GM19023 (cell line): ENCODE measurements at regions not wholly inside any gene's neighbourhood (a gene's known extent, or its start where the extent isn't known, plus 50 kb on each side); places are given as distances from the start of the nearest gene placed in this dataset.
"Not testable (repeated sequence)": the region's sequence is repeated elsewhere in the genome, so short reads cannot be mapped to it uniquely, and the experiment has no call there.

Experiments
- ATAC-seq: cut with Tn5 transposase; IDR thresholded peaks from one replicate; pipeline ENCODE4 v1.9.1; 2021; ENCODE audit warnings: mild to moderate bottlenecking, moderate library complexity; ENCODE audit not compliant: unreplicated experiment

DNA sequence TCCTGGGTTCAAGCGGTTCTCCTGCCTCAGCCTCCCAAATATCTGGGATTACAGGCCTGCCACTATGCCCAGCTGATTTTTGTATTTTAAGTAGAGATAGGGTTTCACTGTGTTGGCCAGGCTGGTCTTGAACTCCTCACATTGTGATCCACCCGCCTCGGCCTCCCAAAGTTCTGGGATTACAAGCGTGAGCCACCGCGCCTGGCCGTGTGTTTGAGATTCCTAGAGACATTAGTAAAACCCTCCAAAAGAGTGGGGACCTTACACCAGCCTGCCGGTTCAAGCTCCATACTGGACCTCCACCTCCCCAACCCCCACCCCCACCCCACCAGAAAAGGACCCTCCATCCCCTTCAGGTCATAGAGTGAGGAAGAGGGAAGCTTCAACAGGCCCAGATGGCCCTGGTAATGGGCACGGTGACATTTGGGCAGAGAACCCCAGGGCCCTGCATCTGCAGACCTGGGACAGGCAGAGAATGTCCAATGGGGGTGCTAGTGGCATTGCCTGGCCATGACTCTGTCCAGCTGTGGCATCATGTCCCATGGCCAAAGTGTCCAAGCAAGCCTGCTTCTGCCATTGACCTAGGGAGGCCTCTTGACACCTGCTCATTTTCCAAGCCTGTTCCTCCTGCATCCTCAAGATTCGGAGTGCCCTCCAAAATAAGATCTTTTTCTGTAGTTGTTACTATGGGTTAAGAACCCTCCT is 108.9 kb upstream of the KLF13 start:
- ATAC-seq, result no peak

DNA sequence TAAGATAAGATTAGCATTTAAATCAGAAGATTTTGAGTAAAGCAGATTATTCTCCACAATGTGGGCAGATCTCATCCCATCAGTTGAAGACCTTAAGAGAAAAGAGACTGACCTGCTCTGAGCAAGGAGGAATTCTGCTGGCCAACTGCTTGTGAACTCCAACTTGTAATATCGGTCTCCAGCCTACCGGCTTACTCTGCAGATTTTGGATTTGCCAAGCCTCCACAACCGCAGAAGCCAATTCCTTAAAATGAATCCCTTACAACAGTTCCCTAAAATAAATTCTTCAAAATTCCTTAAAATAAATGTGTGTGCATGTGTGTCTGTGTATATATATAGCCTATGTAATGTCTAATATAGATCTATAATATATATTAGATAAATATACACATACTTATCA is 107.4 kb upstream of the KLF13 start:
- ATAC-seq, result no peak

DNA sequence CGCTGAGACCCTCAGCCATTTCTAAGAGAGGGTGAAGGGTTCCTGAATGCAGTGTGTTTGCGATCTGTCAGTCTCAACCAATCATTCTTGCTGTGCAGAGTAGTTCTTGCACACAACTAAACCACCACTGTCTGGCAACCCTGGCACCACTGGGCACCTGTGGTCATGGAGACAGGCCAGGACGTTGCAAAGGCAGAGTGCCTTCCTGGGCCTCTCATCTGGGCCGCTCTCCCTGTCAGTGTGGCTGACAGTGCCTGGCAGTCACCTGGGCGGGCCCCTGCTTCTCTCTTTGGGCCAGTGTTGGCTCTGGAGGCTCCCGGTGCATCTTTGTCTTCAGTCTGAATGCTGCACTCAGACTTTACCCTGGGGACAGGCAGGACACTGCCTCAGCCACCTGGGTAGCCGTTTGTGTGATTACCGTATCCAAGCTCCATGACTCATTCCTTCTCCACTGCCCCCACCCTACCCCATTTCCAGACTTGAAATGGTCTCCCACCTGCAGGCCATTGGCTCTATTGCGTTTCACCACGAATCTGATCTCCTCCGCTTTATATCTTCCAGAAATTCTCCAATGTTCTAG is 104.6 kb upstream of the KLF13 start:
- no peak for ATAC-seq

DNA sequence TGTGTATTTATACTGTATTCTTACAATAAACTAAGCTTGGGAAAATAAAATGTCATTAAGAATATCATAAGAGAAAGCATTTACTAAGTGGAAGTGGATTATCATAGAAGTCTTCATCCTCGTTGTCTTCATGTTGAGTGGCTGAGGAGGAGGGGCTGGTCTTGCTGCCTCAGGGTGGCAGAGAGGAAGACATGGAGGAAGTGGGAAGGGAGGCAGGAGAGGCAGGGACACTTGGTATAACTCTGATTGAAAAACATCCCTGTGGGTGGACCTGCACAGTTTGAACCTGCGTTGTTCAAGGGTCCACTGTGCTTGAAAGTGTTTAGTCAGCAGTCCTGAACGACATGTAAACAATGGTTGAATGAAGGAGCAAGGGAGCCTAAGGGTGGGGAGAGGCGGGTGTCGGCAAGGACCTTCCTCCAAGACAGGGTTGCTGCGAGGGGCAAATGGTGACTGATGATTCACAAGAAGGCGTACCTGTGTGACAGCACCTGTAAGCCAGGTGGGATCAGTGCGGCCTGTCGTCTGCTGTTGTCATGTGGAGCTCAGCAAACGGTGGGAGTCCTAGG is 103.8 kb upstream of the KLF13 start:
- no peak for ATAC-seq

DNA sequence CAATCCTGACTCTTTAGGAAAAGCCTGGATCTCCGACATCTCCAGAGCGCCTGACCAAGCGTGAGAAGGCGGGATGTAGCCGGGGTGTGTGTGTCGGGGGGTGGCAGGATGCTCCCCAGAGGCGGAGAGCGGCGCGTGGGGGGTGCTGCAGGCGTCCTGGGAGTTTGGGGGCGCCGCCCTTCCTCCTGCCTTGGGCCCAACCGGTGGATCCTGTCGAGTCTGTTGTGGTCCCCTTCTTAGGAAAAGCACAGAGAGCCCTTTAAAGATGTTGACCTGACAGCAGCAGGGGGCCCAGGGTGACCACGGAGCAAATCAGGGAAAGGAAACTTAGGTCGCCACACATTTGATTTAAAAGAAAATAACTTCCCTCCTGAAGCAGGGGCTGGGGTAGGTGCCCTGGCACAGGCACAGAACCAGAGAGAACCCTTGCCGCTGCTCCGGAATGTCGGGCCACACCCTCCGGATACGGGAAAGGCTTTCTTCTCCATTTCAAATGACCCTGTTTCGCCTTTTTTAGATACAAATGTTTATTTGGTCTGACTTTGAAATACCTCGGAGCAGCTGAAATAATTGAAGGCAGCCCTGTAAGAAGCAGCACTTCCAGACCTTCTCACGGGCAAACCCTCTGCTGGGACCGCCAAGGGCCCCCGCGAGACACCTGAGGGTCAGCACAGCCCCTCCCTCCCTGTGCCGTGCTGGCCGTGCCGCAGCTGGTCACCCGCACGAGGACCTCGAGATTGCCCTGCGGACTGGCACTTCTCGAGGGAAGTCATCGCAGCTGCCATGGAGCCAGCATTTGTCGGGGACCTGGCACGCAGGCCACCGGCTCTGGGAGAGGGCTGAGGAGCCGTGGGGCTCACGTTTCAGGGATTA is 102.9 kb upstream of the KLF13 start:
- ATAC-seq, result no peak

DNA sequence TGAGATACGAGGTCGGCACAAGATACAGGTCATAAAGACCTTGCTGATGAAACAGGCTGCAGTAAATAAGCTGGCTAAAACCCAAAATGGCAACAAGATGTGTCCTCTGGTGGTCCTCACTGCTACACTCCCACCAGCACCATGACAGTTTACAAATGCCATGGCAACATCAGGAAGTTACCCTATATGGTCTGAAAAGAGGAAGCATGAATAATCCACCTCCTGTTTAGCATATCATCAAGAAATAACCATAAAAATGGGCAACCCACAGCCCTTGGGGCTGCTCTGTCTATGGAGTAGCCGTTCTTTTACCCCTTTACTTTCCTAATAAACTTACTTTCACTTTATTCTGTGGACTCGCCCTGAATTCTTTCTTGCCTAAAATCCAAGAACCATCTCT is 102.0 kb upstream of the KLF13 start:
- not testable (repeated sequence) for ATAC-seq

DNA sequence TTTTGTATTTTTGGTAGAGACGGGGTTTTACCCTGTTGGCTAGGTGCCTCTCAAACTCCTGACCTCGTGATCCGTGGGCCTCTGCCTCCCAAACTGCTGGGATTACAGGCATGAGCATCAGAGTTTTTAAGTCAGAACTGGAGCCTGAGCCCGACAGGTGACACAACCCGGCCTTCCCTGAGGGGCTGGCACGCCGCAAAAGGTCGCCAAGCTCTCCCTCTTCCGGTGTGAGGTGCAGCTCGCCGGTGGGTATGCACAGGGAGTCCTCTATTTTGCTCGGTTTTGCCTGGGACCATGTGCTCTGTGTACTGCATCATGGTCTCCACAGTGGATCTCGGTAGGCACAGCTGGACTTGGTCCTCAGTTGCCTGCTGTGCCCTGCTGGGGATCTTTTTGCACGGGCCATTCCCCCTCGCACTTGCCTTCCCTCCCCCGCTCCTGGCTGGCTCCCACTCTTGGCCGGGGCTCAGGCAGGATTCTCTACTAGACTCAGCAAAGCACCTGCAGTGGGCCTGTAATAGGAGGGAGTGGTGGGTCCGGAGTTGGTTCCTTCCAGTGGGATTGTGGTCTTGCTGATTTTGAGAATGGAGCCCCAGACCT is 101.2 kb upstream of the KLF13 start:
- ATAC-seq, result no peak

DNA sequence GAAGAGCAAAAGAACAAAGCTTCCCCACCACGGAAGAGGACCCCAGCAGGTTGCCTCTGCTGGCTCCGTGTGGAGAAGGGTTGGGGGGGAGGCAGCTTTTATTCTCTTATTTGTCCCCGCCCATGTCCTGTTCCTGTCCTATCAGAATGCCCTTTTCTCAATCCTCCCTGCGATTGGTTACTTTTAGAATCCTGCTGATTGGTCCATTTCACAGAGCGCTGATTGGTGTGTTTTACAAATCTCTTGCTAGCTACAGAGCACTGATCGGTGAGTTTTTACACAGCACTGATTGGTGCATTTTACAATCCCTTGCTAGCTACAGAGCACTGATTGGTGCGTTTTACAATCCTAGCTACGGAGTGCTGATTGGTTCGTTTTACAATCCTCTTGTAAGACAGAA is 100.6 kb upstream of the KLF13 start:
- no peak for ATAC-seq

DNA sequence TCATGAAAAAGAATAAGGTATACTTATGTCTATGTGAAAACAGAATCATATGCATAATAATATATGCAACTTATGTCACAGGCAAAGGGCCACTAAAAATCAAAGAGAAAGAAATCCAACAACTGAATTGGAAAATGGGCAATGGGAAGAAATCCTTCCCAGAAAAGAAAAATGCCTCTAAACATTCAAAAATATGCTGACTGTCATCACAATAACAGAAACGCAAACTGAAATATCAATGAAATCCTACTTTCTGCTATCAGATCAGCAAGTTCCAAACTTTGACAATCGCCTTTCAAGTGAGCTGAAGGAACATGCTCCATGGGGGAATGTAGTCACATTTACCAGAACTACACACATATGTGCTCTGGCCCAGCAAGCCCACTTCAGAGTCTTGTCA is 99.4 kb upstream of the KLF13 start:
- ATAC-seq, result no peak

DNA sequence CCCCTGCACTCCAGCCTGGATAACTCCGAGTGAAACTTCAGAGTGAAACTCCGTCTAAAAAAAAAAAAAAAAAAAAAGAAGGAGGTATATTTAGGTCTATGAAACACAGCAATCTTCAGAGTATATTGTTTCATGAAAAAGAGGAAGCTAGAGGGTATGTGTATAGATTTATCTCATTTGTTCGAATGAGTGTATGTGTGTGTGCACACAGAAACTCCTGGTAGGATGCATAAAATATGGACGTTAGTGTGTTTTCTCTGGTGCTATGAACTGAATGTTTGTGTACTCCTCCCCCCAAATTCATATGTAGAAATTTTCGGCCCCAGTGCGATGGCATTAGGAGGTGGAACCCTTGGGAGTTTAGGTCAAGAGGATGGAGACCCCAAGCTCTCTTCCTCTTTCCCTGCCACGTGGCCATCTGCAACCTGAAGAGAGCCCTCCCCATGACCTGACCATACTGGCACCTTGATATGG is 98.6 kb upstream of the KLF13 start:
- ATAC-seq, result no peak

DNA sequence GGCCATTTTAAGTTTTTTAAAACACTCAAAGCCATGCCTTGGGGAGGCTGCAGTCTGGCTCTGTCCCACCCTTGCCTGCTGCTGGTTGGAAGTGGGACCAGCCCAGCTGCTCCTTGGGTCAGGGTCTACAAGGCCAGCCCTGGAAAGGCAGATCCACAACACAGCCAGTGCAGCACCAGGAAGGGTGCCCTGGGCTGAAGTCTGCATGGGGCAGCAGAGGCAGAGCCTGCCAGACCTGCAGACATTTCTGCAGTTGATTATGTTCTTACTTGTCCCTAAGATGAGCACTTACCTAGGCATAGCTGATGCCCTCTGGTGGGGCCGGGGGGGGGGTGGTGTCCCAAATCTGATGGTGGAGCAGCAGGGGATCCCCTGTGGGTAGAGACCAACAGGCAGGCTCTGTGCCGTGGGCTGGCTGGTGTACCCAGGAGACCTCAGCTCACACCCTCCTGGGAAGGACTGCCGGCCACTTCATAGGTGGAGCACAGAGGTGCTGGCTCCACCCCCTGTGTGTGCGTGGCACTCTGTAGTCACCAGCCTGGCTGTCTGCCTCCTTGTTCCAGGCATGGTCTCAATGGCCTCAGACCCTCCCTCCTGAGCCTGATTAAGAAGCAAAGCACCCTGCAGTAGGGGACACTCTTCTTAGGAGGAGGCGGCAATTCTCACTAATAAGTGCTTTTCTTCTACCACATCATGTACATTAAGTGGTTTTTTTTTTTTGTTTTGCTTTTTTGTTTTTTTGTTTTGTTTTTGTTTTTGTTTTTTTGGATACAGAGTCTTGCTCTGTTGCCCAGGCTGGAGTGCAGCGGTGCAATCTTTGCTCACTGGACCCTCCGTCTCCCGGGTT is 97.4 kb upstream of the KLF13 start:
- peak; percentile 64 for ATAC-seq

DNA sequence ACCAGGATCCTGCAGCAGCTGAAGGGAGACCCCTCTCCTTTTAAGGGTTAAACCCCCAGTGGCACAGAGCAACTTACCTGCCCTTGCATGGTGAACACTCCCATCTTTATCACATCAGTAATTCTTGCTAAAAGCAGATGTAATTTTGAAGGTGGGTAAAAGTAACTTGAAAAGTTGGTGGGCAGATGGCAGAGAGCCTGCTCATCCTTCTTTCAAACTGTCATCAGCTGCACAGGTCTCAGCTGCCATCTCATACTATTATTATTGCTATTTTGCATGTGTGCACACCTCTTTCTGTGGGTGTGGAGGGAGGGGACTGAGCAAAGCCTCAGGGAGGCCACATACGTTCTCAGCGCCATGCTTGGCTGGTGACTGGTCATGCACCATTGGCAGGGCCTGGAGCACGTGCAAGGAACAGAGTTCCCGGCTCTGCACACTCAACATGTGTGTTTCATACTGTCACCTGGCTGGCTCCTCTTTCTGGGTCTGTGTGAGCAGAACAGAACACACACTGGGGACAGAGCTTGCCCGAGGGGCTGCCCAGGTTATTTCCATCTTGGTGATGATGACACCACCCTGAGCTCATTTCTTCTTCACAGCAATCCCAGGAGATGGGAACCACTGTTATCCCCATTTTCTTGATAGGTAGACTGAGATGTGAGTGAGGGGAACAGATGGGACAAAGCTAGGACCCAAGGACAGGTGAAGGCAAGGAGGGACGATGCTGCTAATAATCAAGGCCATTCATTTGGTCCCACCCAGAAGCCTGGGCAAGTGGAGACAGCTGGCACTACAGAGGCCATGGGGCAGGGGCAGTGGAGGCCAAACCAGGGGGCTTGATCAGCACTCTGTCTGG is 95.8 kb upstream of the KLF13 start:
- ATAC-seq, result peak; percentile 85

DNA sequence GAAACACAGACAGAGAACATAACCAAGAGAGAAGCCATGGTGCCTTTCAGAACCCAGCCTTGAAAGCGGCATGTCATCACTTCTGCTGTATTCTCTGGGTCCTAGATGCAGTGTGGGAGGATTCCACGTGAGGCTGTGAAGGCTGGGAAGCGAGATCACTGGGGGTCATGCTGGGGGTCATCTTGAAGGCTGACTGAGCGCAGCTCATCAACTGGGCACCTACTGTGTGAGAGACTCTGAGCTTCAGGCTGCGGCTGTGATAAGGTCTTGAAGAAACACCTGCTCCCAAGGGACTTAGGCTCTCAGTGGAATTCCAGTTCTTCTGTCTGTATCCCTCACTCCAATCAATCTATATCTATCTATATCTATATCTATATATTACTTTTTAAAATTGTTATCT is 91.8 kb upstream of the KLF13 start:
- no peak for ATAC-seq

DNA sequence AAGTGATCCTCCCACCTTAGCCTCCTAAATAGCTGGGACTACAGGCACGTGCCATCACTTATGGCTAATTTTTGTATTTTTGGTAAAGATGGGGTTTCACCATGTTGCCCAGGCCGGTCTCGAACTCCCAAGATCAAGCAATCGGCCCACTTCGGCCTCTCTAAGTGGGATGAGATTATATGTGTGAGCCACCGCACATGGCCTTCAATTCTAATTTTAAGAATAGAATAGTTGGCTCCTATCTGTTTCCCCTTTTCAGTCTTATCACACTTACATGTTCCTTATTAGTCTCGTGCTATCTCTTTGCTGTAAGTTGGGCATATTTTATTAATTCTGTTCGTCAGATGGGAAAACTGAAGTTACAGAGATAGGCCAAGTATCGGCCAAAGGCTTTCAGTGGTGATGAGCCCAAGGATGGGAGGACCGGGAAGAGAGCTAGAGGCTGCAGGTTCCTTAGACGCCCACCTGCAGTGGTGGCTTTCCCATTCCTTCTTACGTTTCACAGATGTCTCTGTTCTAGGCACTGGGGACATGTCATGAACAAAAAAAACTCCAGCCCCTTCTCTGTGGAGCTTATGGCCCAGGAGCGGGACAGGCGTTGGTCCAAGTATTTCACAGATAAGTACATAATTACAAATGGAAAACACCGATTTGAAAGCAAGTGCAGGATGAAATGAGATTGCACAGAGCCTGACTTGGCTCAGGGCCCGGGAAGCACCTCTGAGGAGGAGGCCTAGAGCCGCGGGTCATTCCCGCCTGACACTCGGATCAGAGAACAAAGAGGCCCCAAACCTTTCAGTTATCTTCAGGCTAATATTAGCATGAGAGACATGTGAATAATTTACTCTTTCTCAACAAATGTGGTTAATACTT is 91.1 kb upstream of the KLF13 start:
- ATAC-seq, result no peak

DNA sequence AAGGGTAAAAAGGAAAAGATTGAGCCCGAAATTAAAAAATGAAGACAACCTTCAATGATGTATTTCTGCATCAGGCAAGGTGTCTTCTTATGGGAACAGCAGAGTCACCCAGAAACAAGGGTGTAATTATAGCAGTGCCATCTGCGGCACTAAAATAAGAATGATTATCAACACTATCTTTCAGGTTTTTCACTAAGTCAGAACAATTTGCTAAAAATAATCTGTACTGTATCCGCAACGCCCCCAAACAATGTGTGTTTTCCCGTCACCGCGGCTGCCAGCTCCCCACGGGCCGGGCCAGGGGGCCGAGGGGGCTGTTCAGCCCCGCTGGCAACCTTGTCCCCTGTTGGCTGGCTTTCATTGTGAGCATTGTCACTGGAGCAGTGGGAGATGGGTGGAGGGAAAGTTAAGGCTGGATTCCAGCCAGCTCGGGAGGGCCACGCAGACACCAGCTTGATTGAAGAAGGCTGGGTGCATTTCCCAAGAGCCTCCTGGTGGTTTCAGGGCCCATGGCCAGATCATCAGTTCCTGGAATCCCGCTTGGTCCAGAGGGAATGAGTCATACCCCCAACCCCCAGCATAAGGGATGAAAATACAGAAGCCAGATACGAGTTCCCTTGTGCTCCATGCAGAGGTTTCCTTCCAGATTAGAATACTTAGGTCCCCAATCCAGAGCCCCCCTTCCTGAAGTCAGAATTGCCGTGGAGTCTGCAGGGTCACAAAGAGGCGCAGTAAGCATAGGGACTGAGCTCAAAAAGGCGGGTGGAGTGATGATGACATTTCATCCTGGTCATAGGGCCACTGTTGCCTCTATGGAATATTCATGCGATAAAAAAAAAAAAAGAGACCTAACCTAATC is 90.2 kb upstream of the KLF13 start:
- ATAC-seq, result no peak

DNA sequence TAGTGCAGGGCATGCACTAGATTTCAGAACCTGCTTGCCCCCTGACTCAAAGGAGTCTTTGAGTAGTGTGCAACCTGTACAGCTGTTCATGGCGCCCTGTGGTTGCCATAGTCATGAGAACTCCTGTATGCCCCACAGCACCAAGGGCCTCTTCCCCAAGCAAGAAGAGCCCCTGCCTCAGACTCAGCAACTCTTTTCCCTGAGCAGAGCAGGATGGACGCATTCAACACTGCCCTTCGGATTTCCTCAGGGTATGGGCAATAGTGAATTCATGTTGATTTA is 89.7 kb upstream of the KLF13 start:
- no peak for ATAC-seq

DNA sequence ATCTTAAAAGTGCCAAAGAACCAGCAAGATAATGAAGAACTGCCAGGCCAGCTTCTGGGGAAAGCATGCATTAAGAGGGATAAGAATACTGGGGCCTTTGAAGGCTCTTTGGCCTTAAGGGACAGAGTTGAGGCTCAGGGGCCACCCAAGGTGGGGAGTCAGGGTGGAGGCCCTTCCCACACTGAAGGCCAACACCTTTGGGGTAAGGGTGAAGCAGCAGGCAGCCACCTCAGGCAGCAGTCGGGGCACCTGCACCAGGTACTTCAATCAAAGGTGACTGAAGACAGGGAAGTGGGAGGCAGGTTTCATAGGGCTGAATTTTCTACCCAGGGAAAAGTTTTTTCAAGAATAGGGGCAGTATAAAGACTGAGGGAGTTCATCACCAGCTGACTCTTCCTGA is 87.7 kb upstream of the KLF13 start:
- no peak for ATAC-seq

DNA sequence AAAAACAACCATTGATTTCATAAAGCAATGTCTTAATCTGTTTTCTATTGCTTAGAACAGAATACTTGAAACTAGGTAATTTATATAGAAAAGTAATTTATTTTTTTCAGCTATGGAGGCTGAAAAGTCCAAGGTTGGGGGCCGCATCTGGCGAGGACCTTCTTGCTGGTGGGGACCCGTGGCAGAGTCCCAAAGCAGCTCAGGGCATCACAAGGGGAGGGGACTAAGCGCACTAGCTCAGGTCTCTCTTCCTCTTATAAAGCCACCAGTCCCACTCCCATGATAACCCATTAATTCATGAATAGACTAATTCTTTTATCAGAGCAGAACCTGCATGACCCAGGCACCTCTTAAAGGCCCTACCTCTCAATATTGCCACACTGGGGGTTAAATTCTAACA is 87.2 kb upstream of the KLF13 start:
- no peak for ATAC-seq
